Mesenchymal stem cell (in vitro differentiated cells and primary cell): ENCODE measurements at regions not wholly inside any gene's neighbourhood (a gene's known extent, or its start where the extent isn't known, plus 50 kb on each side); places are given as distances from the start of the nearest gene placed in this dataset.

Experiments
- DNase-seq: peaks from one replicate; pipeline ENCODE4 v3.0.0-alpha.2; 2013
- H2AFZ ChIP-seq: one replicate; pipeline ENCODE4 v1.6.1; 2013; ENCODE audit warnings: low read depth, mild to moderate bottlenecking, control low read depth, inconsistent platforms, low read length, moderate library complexity
- H2AK5ac ChIP-seq: 2 replicates; pipeline ENCODE4 v1.6.1; 2013; ENCODE audit warnings: low read length, moderate library complexity, mild to moderate bottlenecking, inconsistent platforms; ENCODE audit not compliant: severe bottlenecking
- H2BK120ac ChIP-seq: one replicate; pipeline ENCODE4 v1.6.1; 2013; ENCODE audit warnings: low read depth, mild to moderate bottlenecking, inconsistent platforms, low read length, moderate library complexity
- H2BK12ac ChIP-seq, 2 experiments: one replicate each; pipeline ENCODE4 v1.6.1; 2013; ENCODE audit warnings: inconsistent platforms in 2 of 2, low read length in 2 of 2, mild to moderate bottlenecking in 2 of 2, moderate library complexity in 2 of 2, control low read depth in 1 of 2
- H2BK15ac ChIP-seq: one replicate; pipeline ENCODE4 v1.6.1; 2013; ENCODE audit warnings: mild to moderate bottlenecking, low read depth, inconsistent platforms; ENCODE audit not compliant: poor library complexity, severe bottlenecking
- H2BK5ac ChIP-seq: 2 replicates; pipeline ENCODE4 v1.6.1; 2013; ENCODE audit warnings: low read depth, mild to moderate bottlenecking, low read length, control low read depth, inconsistent platforms; ENCODE audit not compliant: poor library complexity, severe bottlenecking
- H3K14ac ChIP-seq, 2 experiments: one replicate each; pipeline ENCODE4 v1.6.1; 2013; ENCODE audit warnings: inconsistent platforms in 2 of 2, low read length in 2 of 2, control low read depth in 1 of 2, mild to moderate bottlenecking in 1 of 2, moderate library complexity in 1 of 2
- H3K18ac ChIP-seq, 2 experiments: one replicate each; pipeline ENCODE4 v1.6.1; 2013; ENCODE audit warnings: inconsistent platforms in 2 of 2, low read length in 2 of 2, control low read depth in 1 of 2, low read depth in 1 of 2, mild to moderate bottlenecking in 1 of 2
- H3K23ac ChIP-seq, 2 experiments: one replicate each; pipeline ENCODE4 v1.6.1; 2013; ENCODE audit warnings: inconsistent platforms in 2 of 2, low read length in 2 of 2, mild to moderate bottlenecking in 2 of 2, moderate library complexity in 2 of 2, control low read depth in 1 of 2
- H3K27ac ChIP-seq: 2 replicates; pipeline ENCODE4 v1.5.1; 2013; ENCODE audit warnings: mild to moderate bottlenecking, moderate library complexity, low read length, control low read depth, inconsistent platforms; ENCODE audit not compliant: poor library complexity, severe bottlenecking
- H3K27me3 ChIP-seq, 2 experiments: 2 replicates each; pipeline versions ENCODE4 v1.6.1 to v1.7.0; 2013; ENCODE audit warnings: low read length in 2 of 2, mild to moderate bottlenecking in 2 of 2, moderate library complexity in 2 of 2, control low read depth in 1 of 2, inconsistent platforms in 1 of 2; ENCODE audit not compliant: control insufficient read depth in 1 of 2, insufficient read depth in 1 of 2
- H3K36me3 ChIP-seq, 2 experiments: 2 replicates each; pipeline versions ENCODE4 v1.6.1 to v1.7.0; 2013; ENCODE audit warnings: low read length in 2 of 2, control low read depth in 1 of 2, inconsistent platforms in 1 of 2, low read depth in 1 of 2, mild to moderate bottlenecking in 1 of 2; ENCODE audit not compliant: insufficient read depth in 2 of 2, control insufficient read depth in 1 of 2
- H3K4ac ChIP-seq, 2 experiments: one replicate each; pipeline ENCODE4 v1.6.1; 2013; ENCODE audit warnings: inconsistent platforms in 2 of 2, low read length in 2 of 2, mild to moderate bottlenecking in 2 of 2, moderate library complexity in 2 of 2, control low read depth in 1 of 2, low read depth in 1 of 2
- H3K4me1 ChIP-seq: 2 replicates; pipeline ENCODE4 v1.6.1; 2013; ENCODE audit warnings: low read depth, low read length, control low read depth; ENCODE audit not compliant: control insufficient read depth, insufficient read depth
- H3K4me2 ChIP-seq: 2 replicates; pipeline ENCODE4 v1.6.1; 2013; ENCODE audit warnings: low read length, mild to moderate bottlenecking, inconsistent platforms; ENCODE audit not compliant: poor library complexity, severe bottlenecking
- H3K4me3 ChIP-seq, 2 experiments: 2 replicates each; pipeline versions ENCODE4 v1.5.1 to v1.7.0; 2013; ENCODE audit warnings: low read length in 2 of 2, mild to moderate bottlenecking in 2 of 2, control low read depth in 1 of 2, low read depth in 1 of 2; ENCODE audit not compliant: insufficient read depth in 1 of 2
- H3K79me1 ChIP-seq: replicated peaks from 2 replicates; pipeline ENCODE4 v1.6.1; 2013; ENCODE audit warnings: mild to moderate bottlenecking, control low read depth, low read length, inconsistent platforms; ENCODE audit not compliant: poor library complexity, severe bottlenecking
- H3K9ac ChIP-seq: 2 replicates; pipeline ENCODE4 v1.7.0; 2013; ENCODE audit warnings: mild to moderate bottlenecking, low read length, moderate library complexity
- H3K9me3 ChIP-seq: 2 replicates; pipeline ENCODE4 v1.7.0; 2013; ENCODE audit warnings: mild to moderate bottlenecking, low read length; ENCODE audit not compliant: control insufficient read depth
- H4K8ac ChIP-seq: one replicate; pipeline ENCODE4 v1.6.1; 2013; ENCODE audit warnings: inconsistent platforms, mild to moderate bottlenecking, low read length, moderate library complexity
- H4K91ac ChIP-seq: one replicate; pipeline ENCODE4 v1.6.1; 2013; ENCODE audit warnings: mild to moderate bottlenecking, low read length, inconsistent platforms
- WGBS: methylation state at CpG from one replicate; pipeline ENCODE4 v1.1.7; 2013; ENCODE audit warnings: mixed read lengths; 5-methylcytosine and 5-hydroxymethylcytosine counted together

- no peaks in the 10 kb centered on the region for H3K27me3 ChIP-seq
- H2AK5ac ChIP-seq, result no peak overlapping the region
- H2BK5ac ChIP-seq, result no peak overlapping the region
- H4K8ac ChIP-seq, result no peak overlapping the region
- no peak overlapping the region for H2AFZ ChIP-seq
- H3K79me1 ChIP-seq, result peaks cover 37% of the 10 kb centered on the region
- H3K9ac ChIP-seq, result no peak overlapping the region
- H2BK12ac ChIP-seq, result no peak overlapping the region
- no peak overlapping the region for H3K23ac ChIP-seq
- H3K4me3 ChIP-seq, result no peak overlapping the region
- H3K18ac ChIP-seq, result no peak overlapping the region
- peaks cover 2% of the 10 kb centered on the region for H3K4me1 ChIP-seq
- H4K91ac ChIP-seq, result no peak overlapping the region
- H3K36me3 ChIP-seq, result no peaks in the 10 kb centered on the region
- no peak overlapping the region for H2BK15ac ChIP-seq
- no peak overlapping the region for H3K4ac ChIP-seq
- no peaks in the 10 kb centered on the region for H3K9me3 ChIP-seq
- DNase-seq, result no peak
- no peak overlapping the region for H2BK120ac ChIP-seq
- no peak overlapping the region for H3K27ac ChIP-seq
- H3K14ac ChIP-seq, result no peak overlapping the region
- H3K4me2 ChIP-seq, result no peak overlapping the region
Observed at GRCh38 chr1:41999884-42000283, 81.2 kb upstream of the HIVEP3 start.

- Histone ChIP-seq H3K27ac (no peak overlapping the region), H2BK12ac (no peak overlapping the region), H3K36me3 (no peaks in the 10 kb centered on the region), H3K9me3 (no peaks in the 10 kb centered on the region), H3K4me3 (no peak overlapping the region), H3K23ac (no peak overlapping the region), H3K9ac (no peak overlapping the region), H3K18ac (no peak overlapping the region), H3K27me3 (no peaks in the 10 kb centered on the region), H3K14ac (no peak overlapping the region), H2BK120ac (no peak overlapping the region), H3K4me1 (no peaks in the 10 kb centered on the region), H2BK15ac (no peak overlapping the region), H2BK5ac (no peak overlapping the region), H3K79me1 (peaks cover 29% of the 10 kb centered on the region), H3K4ac (no peak overlapping the region), H2AFZ (no peak overlapping the region), H3K4me2 (no peak overlapping the region), H4K8ac (no peak overlapping the region), H2AK5ac (no peak overlapping the region), H4K91ac (no peak overlapping the region)
- no peak for DNase-seq
Observed at GRCh38 chr1:41998250-41998649, 79.5 kb upstream of the HIVEP3 start.

GRCh38 chr1:41997153-41997552 is 78.4 kb upstream of the HIVEP3 start:
- WGBS, result 74% methylated on average over 3 of the region's 5 CpGs
- no peak overlapping the region for H4K8ac ChIP-seq
- no peak overlapping the region for H3K23ac ChIP-seq
- DNase-seq, result no peak
- H2BK12ac ChIP-seq, result no peak overlapping the region
- H3K4me3 ChIP-seq, result no peak overlapping the region
- no peak overlapping the region for H3K4ac ChIP-seq
- H2BK5ac ChIP-seq, result no peak overlapping the region
- H2BK120ac ChIP-seq, result no peak overlapping the region
- no peak overlapping the region for H4K91ac ChIP-seq
- H2BK15ac ChIP-seq, result no peak overlapping the region
- no peaks in the 10 kb centered on the region for H3K4me1 ChIP-seq
- no peak overlapping the region for H3K18ac ChIP-seq
- H3K4me2 ChIP-seq, result no peak overlapping the region
- no peak overlapping the region for H3K9ac ChIP-seq
- H3K27me3 ChIP-seq, result no peaks in the 10 kb centered on the region
- H2AFZ ChIP-seq, result no peak overlapping the region
- H3K27ac ChIP-seq, result no peak overlapping the region
- H3K9me3 ChIP-seq, result no peaks in the 10 kb centered on the region
- no peaks in the 10 kb centered on the region for H3K36me3 ChIP-seq
- peaks cover 24% of the 10 kb centered on the region for H3K79me1 ChIP-seq
- H2AK5ac ChIP-seq, result no peak overlapping the region
- H3K14ac ChIP-seq, result no peak overlapping the region

- WGBS, result 67% methylated on average over 1 of the region's 1 CpG
- H3K27ac ChIP-seq, result no peak overlapping the region
Observed at GRCh38 chr1:41995441-41996130, 76.9 kb upstream of the HIVEP3 start.

More at GRCh38 chr1:41995441-41996130, 76.9 kb upstream of the HIVEP3 start:
- Histone ChIP-seq H2AK5ac (no peak overlapping the region), H3K18ac (no peak overlapping the region), H3K36me3 (no peaks in the 10 kb centered on the region), H3K9ac (no peak overlapping the region), H3K4me1 (no peaks in the 10 kb centered on the region), H3K4ac (no peak overlapping the region), H2BK5ac (no peak overlapping the region), H2BK12ac (no peak overlapping the region), H3K27me3 (no peaks in the 10 kb centered on the region), H3K23ac (no peak overlapping the region), H2BK120ac (no peak overlapping the region), H3K4me3 (no peak overlapping the region), H3K4me2 (no peak overlapping the region), H3K14ac (no peak overlapping the region), H3K9me3 (no peaks in the 10 kb centered on the region), H3K79me1 (peaks cover 12% of the 10 kb centered on the region), H4K91ac (no peak overlapping the region), H2AFZ (no peak overlapping the region), H4K8ac (no peak overlapping the region), H2BK15ac (no peak overlapping the region)
- DNase-seq, result no peak
